WTC11 (cell line): ENCODE measurements at regions not wholly inside any gene's neighbourhood (a gene's known extent, or its start where the extent isn't known, plus 50 kb on each side); places are given as distances from the start of the nearest gene placed in this dataset.

Experiments used
- ATAC-seq: fragments of 200-7000 bp; cut with Tn5 transposase; 2 replicates; pipeline ENCODE4 v1.10.0; 2021; ENCODE audit warnings: mild to moderate bottlenecking, moderate library complexity
- CTCF ChIA-PET: fragments of 300-600 bp; sonication (Branson Sonifier 250); formaldehyde crosslinking; loops from one replicate; lab custom pipeline; 2021; ENCODE audit warnings: antibody characterized with exemption; lab: Charles Lee
- POLR2A ChIA-PET: fragments of 350-600 bp; sonication (Branson Sonifier 250); formaldehyde crosslinking; loops from one replicate; lab custom pipeline; 2021; ENCODE audit warnings: antibody characterized with exemption; lab: Charles Lee
- DNase-seq: peaks from one replicate; pipeline ENCODE4 v3.0.0; 2021; ENCODE audit warnings: low spot score
- H3K27ac Mint-ChIP-seq: 2 replicates; pipeline ENCODE4 v1.8.0; 2021; ENCODE audit warnings: mixed read lengths
- H3K27me3 Mint-ChIP-seq: 2 replicates; pipeline ENCODE4 v1.8.0; 2021; ENCODE audit warnings: low read depth, mild to moderate bottlenecking, moderate library complexity, mixed read lengths
- H3K36me3 Mint-ChIP-seq: 2 replicates; pipeline ENCODE4 v1.8.0; 2021; ENCODE audit warnings: mixed read lengths
- H3K4me1 Mint-ChIP-seq: 2 replicates; pipeline ENCODE4 v1.8.0; 2022; ENCODE audit warnings: mixed read lengths
- H3K4me3 Mint-ChIP-seq: 2 replicates; pipeline ENCODE4 v1.8.0; 2021; ENCODE audit warnings: mild to moderate bottlenecking, moderate library complexity, mixed read lengths
- H3K9me3 Mint-ChIP-seq: 2 replicates; pipeline ENCODE4 v1.8.0; 2021; ENCODE audit warnings: mixed read lengths
- ETV6 ChIP-seq: sonication (generic); formaldehyde crosslinking; IDR thresholded peaks from 2 replicates; pipeline ENCODE4 v1.8.1; 2022; ENCODE audit warnings: mild to moderate bottlenecking, missing genetic modification reagents
- GABPB1 ChIP-seq: sonication (generic); formaldehyde crosslinking; IDR thresholded peaks from 2 replicates; pipeline ENCODE4 v1.8.1; 2023; ENCODE audit warnings: mild to moderate bottlenecking, missing genetic modification reagents
- GRHL2 ChIP-seq: fragments of 250-450 bp; sonication (Bioruptor Pico); IDR thresholded peaks from 2 replicates; pipeline ENCODE4 v1.8.0; 2022; ENCODE audit warnings: mild to moderate bottlenecking, moderate library complexity; ENCODE audit not compliant: insufficient replicate concordance, severe bottlenecking
- KAT7 ChIP-seq: sonication (generic); formaldehyde crosslinking; IDR thresholded peaks from 2 replicates; pipeline ENCODE4 v1.8.1; 2023; ENCODE audit warnings: missing genetic modification reagents, mild to moderate bottlenecking, borderline replicate concordance
- MYBL2 ChIP-seq: sonication (generic); formaldehyde crosslinking; IDR thresholded peaks from 2 replicates; pipeline ENCODE4 v1.8.1; 2023; ENCODE audit warnings: mild to moderate bottlenecking, moderate library complexity, missing genetic modification reagents
- NFYB ChIP-seq: sonication (generic); formaldehyde crosslinking; conservative IDR thresholded peaks from 2 replicates; pipeline ENCODE4 v1.8.0; 2022; ENCODE audit warnings: low read depth, missing genetic modification reagents
- NR1H2 ChIP-seq: sonication (generic); formaldehyde crosslinking; IDR thresholded peaks from 2 replicates; pipeline ENCODE4 v1.9.0; 2021; ENCODE audit warnings: mild to moderate bottlenecking, moderate library complexity, missing genetic modification reagents
- SOX15 ChIP-seq: fragments of 250-450 bp; sonication (Bioruptor Pico); IDR thresholded peaks from 2 replicates; pipeline ENCODE4 v1.9.0; 2021; ENCODE audit warnings: mild to moderate bottlenecking
- ZNF138 ChIP-seq: sonication (generic); formaldehyde crosslinking; conservative IDR thresholded peaks from 2 replicates; pipeline ENCODE4 v1.8.1; 2022; ENCODE audit warnings: mild to moderate bottlenecking, moderate library complexity, missing genetic modification reagents
- ZNF263 ChIP-seq: sonication (generic); formaldehyde crosslinking; IDR thresholded peaks from 2 replicates; pipeline ENCODE4 v1.8.1; 2022; ENCODE audit warnings: low read depth, mild to moderate bottlenecking, moderate library complexity, missing genetic modification reagents
- ZNF396 ChIP-seq: fragments of 250-450 bp; sonication (Bioruptor Pico); IDR thresholded peaks from 2 replicates; pipeline ENCODE4 v1.8.0; 2021; ENCODE audit warnings: mild to moderate bottlenecking, moderate library complexity, borderline replicate concordance
- ZNF416 ChIP-seq: fragments of 250-450 bp; sonication (Bioruptor Pico); IDR thresholded peaks from 2 replicates; pipeline ENCODE4 v1.9.0; 2021; ENCODE audit warnings: mild to moderate bottlenecking, inconsistent platforms
- TF ChIP-seq, protein P1 (sequence below): fragments of 250-450 bp; sonication (Bioruptor Pico); IDR thresholded peaks from 2 replicates; pipeline ENCODE4 v1.9.0; 2021; ENCODE audit warnings: mild to moderate bottlenecking
- TF ChIP-seq, protein P2 (sequence below): sonication (generic); formaldehyde crosslinking; IDR thresholded peaks from 2 replicates; pipeline ENCODE4 v1.8.1; 2023; ENCODE audit warnings: mild to moderate bottlenecking, moderate library complexity, missing genetic modification reagents
- TF ChIP-seq, protein P3 (sequence below): sonication (generic); formaldehyde crosslinking; IDR thresholded peaks from 2 replicates; pipeline ENCODE4 v1.8.1; 2022; ENCODE audit warnings: low read depth, mild to moderate bottlenecking, moderate library complexity, missing genetic modification reagents, borderline replicate concordance
- TF ChIP-seq, protein P4 (sequence below): sonication (generic); formaldehyde crosslinking; IDR thresholded peaks from 2 replicates; pipeline ENCODE4 v1.8.0; 2022; ENCODE audit warnings: mild to moderate bottlenecking, missing genetic modification reagents
- TF ChIP-seq, protein P5 (sequence below): sonication (generic); formaldehyde crosslinking; IDR thresholded peaks from 2 replicates; pipeline ENCODE4 v1.8.1; 2022; ENCODE audit warnings: mild to moderate bottlenecking, moderate library complexity, missing genetic modification reagents
- TF ChIP-seq, protein P6 (sequence below): sonication (generic); formaldehyde crosslinking; conservative IDR thresholded peaks from 2 replicates; pipeline ENCODE4 v1.8.1; 2023; ENCODE audit warnings: mild to moderate bottlenecking, low read depth, missing genetic modification reagents, moderate library complexity

DNA sequence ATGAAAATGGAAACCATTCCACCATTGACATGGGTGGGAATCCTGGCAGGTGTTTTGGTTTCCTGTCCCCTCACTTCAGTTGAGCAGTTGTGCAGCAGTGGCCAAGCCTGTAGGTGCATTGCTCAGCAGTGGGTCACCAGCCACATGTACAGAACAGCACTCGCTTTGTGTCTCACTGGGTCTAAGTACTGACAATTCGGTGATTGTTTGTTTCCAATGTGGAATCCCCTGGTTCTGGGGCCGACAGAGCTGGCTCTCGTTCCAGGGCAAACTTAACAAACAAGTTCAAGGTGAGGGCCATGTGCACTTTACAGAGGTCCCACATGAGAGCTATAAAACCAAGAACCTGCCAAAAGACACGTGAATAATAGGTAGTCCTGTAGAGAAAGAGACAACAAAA lies 54.1 kb upstream of the SPATA13 start:
- ChIA-PET CTCF (interaction anchor here (1.1 to 1.2 kb wide), 2 partner anchors 54 to 122 kb away, joined by 3 to 7 read pairs; no protein-coding TSS in a partner anchor), POLR2A (no interaction called here)
- H3K9me3 Mint-ChIP-seq = 0 out of 2 replicates have a peak, but pooled peaks cover 4% of the 10 kb centered on the region
- no peaks in the 10 kb centered on the region for H3K27me3 Mint-ChIP-seq
- H3K4me1 Mint-ChIP-seq = peaks cover 4% of the 10 kb centered on the region
- DNase-seq (no peak), ATAC-seq (no peak)
- H3K4me3 Mint-ChIP-seq = no peak overlapping the region
- H3K27ac Mint-ChIP-seq = no peak overlapping the region
- H3K36me3 Mint-ChIP-seq = no peaks in the 10 kb centered on the region
- TF ChIP-seq KAT7 (CRISPR knock-in tag) (no peak), GABPB1 (CRISPR knock-in tag) (0 out of 2 replicates have a peak, but pooled peaks have one; percentile 12)

DNA sequence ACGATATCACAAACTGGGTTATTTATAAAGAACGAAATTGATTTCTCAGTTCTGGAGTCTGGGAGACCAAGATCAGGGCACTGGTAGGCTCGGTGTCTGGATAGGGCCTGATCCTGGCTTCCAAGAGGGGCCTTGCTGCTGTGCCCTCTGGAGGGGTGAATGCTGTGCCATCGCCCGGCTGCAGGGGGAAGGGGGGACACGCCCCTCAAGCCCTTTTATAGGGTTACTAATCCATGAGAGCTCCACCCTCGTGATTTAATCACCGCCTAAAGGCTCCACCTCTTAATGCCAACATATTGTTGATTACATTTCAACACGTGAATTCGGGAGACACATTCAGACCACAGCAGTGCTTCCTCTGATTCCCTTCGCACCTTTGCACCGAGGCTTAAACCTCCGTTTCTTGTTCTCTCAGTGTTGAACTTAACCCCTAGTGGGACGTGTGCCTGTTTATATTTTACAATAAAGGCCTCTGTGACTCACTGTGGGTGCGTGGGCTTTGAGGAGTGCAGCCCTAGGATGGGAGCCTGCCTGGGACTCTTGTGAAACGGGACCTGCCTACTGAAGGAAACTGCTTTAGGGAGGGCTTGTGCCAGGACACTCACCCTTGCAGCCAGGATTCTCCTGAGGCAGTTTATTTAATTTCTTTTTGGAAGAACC lies 52.4 kb upstream of the SPATA13 start:
- no peak for DNase-seq
- TF ChIP-seq ZNF396 (no peak), ZNF138 (CRISPR knock-in tag) (no peak), ETV6 (no peak), NR1H2 (CRISPR knock-in tag) (no peak), MYBL2 (CRISPR knock-in tag) (no peak)
- TF ChIP-seq, protein P1, sequence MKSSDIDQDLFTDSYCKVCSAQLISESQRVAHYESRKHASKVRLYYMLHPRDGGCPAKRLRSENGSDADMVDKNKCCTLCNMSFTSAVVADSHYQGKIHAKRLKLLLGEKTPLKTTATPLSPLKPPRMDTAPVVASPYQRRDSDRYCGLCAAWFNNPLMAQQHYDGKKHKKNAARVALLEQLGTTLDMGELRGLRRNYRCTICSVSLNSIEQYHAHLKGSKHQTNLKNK (CRISPR knock-in tag) = no peak
- TF ChIP-seq, all 79 proteins: peak for 0
- no peak overlapping the region for H3K4me3 Mint-ChIP-seq
- 0 out of 2 replicates have a peak, but pooled peaks cover 4% of the 10 kb centered on the region for H3K9me3 Mint-ChIP-seq
- ChIA-PET POLR2A (interaction anchor here (0.7 kb wide), 1 partner anchor 53 kb away, joined by 3 read pairs; no protein-coding TSS in a partner anchor), CTCF (no interaction called here)
- no peaks in the 10 kb centered on the region for H3K27me3 Mint-ChIP-seq
- peaks cover 4% of the 10 kb centered on the region for H3K4me1 Mint-ChIP-seq
- no peak overlapping the region for H3K27ac Mint-ChIP-seq
- no peaks in the 10 kb centered on the region for H3K36me3 Mint-ChIP-seq
- ATAC-seq = peak; percentile 77

DNA sequence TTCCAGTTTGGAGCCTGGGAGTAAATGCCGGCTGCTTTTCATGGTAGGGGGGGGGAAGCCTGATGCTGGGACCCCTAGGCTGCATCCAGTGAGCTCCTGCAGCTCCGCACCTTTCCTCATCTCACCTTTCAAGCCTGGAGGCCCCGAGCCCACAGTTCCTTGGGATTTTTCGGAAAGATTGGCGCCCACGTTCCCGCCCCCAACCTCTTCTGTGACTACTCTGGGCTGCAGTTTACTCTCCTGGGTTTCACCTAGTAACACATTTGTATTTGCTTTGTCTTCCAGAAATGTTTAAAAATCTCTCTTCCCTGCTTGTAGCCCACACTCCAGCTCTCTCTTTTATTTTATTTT lies 51.9 kb upstream of the SPATA13 start:
- ATAC-seq (no peak), DNase-seq (no peak)
- no peaks in the 10 kb centered on the region for H3K36me3 Mint-ChIP-seq
- peaks cover 4% of the 10 kb centered on the region for H3K4me1 Mint-ChIP-seq
- TF ChIP-seq ZNF416 (CRISPR knock-in tag) (no peak), ZNF263 (CRISPR knock-in tag) (no peak), SOX15 (CRISPR knock-in tag) (no peak), GRHL2 (CRISPR knock-in tag) (no peak), NFYB (CRISPR knock-in tag) (no peak)
- TF ChIP-seq, protein P2, sequence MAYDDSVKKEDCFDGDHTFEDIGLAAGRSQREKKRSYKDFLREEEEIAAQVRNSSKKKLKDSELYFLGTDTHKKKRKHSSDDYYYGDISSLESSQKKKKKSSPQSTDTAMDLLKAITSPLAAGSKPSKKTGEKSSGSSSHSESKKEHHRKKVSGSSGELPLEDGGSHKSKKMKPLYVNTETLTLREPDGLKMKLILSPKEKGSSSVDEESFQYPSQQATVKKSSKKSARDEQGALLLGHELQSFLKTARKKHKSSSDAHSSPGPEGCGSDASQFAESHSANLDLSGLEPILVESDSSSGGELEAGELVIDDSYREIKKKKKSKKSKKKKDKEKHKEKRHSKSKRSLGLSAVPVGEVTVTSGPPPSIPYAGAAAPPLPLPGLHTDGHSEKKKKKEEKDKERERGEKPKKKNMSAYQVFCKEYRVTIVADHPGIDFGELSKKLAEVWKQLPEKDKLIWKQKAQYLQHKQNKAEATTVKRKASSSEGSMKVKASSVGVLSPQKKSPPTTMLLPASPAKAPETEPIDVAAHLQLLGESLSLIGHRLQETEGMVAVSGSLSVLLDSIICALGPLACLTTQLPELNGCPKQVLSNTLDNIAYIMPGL (CRISPR knock-in tag) = no peak
- TF ChIP-seq, protein P3, sequence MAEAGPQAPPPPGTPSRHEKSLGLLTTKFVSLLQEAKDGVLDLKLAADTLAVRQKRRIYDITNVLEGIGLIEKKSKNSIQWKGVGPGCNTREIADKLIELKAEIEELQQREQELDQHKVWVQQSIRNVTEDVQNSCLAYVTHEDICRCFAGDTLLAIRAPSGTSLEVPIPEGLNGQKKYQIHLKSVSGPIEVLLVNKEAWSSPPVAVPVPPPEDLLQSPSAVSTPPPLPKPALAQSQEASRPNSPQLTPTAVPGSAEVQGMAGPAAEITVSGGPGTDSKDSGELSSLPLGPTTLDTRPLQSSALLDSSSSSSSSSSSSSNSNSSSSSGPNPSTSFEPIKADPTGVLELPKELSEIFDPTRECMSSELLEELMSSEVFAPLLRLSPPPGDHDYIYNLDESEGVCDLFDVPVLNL = no peak
- TF ChIP-seq, protein P4, sequence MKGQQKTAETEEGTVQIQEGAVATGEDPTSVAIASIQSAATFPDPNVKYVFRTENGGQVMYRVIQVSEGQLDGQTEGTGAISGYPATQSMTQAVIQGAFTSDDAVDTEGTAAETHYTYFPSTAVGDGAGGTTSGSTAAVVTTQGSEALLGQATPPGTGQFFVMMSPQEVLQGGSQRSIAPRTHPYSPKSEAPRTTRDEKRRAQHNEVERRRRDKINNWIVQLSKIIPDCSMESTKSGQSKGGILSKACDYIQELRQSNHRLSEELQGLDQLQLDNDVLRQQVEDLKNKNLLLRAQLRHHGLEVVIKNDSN (CRISPR knock-in tag) = no peak
- TF ChIP-seq, protein P5, sequence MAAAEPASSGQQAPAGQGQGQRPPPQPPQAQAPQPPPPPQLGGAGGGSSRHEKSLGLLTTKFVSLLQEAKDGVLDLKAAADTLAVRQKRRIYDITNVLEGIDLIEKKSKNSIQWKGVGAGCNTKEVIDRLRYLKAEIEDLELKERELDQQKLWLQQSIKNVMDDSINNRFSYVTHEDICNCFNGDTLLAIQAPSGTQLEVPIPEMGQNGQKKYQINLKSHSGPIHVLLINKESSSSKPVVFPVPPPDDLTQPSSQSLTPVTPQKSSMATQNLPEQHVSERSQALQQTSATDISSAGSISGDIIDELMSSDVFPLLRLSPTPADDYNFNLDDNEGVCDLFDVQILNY (CRISPR knock-in tag) = no peak
- TF ChIP-seq, protein P6, sequence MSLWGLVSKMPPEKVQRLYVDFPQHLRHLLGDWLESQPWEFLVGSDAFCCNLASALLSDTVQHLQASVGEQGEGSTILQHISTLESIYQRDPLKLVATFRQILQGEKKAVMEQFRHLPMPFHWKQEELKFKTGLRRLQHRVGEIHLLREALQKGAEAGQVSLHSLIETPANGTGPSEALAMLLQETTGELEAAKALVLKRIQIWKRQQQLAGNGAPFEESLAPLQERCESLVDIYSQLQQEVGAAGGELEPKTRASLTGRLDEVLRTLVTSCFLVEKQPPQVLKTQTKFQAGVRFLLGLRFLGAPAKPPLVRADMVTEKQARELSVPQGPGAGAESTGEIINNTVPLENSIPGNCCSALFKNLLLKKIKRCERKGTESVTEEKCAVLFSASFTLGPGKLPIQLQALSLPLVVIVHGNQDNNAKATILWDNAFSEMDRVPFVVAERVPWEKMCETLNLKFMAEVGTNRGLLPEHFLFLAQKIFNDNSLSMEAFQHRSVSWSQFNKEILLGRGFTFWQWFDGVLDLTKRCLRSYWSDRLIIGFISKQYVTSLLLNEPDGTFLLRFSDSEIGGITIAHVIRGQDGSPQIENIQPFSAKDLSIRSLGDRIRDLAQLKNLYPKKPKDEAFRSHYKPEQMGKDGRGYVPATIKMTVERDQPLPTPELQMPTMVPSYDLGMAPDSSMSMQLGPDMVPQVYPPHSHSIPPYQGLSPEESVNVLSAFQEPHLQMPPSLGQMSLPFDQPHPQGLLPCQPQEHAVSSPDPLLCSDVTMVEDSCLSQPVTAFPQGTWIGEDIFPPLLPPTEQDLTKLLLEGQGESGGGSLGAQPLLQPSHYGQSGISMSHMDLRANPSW (CRISPR knock-in tag) = no peak
- H3K27me3 Mint-ChIP-seq = no peaks in the 10 kb centered on the region
- ChIA-PET CTCF (no interaction called here), POLR2A (interaction anchor here (0.7 kb wide), 1 partner anchor 53 kb away, joined by 3 read pairs; no protein-coding TSS in a partner anchor)
- no peak overlapping the region for H3K27ac Mint-ChIP-seq
- 0 out of 2 replicates have a peak, but pooled peaks cover 4% of the 10 kb centered on the region for H3K9me3 Mint-ChIP-seq
- no peak overlapping the region for H3K4me3 Mint-ChIP-seq
